ENCODE measurements at regions not wholly inside any gene's neighbourhood (a gene's known extent, or its start where the extent isn't known, plus 50 kb on each side); places are given as distances from the start of the nearest gene placed in this dataset.
"Not testable (repeated sequence)": the region's sequence is repeated elsewhere in the genome, so short reads cannot be mapped to it uniquely, and the experiment has no call there.

DNA sequence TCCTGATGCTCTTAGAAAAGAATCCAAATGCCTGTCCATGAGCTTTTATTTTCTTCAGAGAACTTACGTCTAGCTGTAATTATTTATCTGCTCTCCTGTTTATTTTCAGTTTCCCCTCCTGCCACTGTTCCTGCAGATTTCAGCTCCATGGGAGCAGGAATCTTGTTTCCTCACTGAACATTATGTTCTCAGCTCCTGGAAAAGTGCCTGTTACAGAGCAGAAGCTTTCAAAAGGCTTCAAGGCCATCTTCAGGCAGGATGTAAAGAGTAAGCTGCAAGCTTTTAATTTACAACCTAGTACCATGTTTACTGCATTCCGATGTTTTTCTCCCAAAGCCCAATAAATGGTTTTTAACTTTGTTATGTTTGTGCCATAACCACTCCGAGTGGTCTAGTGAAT lies 98.4 kb upstream of the BTG1 start:
- ATAC-seq (peak; percentile 93), DNase-seq (ENCODE audit: low spot score) (no peak)
- intact Hi-C loops (cut with DNase I), result no loop called here

GRCh38 chr12:92242907-92243306 lies 97.3 kb upstream of the BTG1 start:
- no peak for ATAC-seq
- intact Hi-C loops (cut with DNase I), result no loop called here

GRCh38 chr12:92237762-92238523 lies 92.3 kb upstream of the BTG1 start:
- DNase-seq (ENCODE audit: low spot score) (no peak), ATAC-seq (no peak)
- intact Hi-C loops (cut with DNase I), result no loop called here

More at GRCh38 chr12:92242907-92243306, 97.3 kb upstream of the BTG1 start:
- no peak for DNase-seq (ENCODE audit: low spot score)

DNA sequence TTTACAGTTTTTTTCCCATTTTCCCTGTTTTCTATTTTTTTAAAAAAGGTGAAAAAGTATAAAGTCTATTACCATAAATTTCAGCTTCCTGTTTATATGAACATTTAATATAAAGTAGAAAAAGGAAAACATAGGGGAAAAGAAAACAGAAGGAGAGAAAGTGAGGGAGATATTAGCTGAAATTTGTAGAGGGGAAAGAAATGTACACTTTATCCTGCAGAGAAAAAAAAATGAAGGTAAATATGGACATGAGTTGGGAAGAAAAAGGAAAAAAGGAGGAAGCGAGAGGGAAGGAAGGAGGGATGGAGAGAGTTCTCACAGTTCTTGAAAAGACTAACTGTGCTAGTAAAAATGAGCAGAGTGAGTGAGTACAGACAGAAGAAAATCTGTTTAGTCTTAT lies 91.6 kb upstream of the BTG1 start:
- DNase-seq (ENCODE audit: low spot score) (no peak), ATAC-seq (no peak)

GRCh38 chr12:92235703-92236472 lies 90.2 kb upstream of the BTG1 start:
- DNase-seq (ENCODE audit: low spot score), result no peak
- no peak for ATAC-seq
- intact Hi-C loops (cut with DNase I), result no loop called here

More for the DNA sequence above, 91.6 kb upstream of the BTG1 start:
- intact Hi-C loops (cut with DNase I), result no loop called here

DNA sequence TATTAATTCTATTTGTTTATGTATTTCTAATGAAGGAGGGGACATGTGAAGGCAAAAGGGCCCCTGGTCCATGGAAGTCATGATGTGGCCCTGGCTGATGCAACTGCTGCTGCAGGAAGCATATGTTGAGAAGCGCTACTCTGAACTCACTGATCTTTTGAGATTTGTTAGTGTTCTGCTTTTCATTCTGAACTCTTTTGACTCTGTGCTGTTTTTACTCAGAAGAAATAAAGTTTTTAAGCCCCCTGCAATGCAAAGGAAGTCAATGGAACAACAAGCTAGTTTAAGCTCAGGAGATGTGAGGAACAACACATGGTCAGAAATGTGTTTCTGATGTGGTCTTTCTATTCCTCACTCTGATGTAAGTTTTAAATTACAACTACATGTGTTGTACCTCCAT lies 88.9 kb upstream of the BTG1 start:
- intact Hi-C loops (cut with DNase I), result no loop called here
- no peak for DNase-seq (ENCODE audit: low spot score)
- no peak for ATAC-seq

DNA sequence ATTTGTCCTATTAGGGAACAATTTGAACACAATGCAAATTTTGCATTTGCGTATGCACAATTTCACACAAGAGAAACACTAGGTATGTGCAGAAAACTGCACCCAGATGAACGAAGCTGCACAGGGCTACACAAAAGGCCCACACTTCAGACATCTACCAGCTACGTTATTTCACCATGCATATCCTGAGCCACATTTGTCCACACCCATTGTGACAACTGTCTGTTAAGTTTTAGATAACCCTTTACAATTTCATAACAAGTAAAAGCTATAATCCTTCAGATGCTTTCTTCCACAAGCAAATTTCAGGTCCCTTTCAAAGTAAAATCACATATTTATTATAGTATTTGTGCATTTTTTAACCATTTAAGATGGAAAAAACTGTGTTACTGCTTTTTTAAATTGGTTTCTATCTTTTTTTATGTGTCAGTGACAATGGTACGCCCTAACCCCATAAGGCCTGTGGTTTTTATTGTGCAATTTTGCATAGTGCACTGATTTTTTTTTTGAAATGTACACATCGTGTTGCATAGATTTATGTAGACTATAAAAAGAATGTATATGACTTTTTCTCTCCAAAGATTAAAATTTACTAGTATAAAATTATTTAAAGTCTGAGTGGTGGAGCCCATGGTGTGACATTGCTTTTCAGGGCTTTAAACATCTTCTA lies 87.8 kb upstream of the BTG1 start:
- DNase-seq (ENCODE audit: low spot score) (no peak), ATAC-seq (no peak)
- intact Hi-C loops (cut with DNase I), result no loop called here

DNA sequence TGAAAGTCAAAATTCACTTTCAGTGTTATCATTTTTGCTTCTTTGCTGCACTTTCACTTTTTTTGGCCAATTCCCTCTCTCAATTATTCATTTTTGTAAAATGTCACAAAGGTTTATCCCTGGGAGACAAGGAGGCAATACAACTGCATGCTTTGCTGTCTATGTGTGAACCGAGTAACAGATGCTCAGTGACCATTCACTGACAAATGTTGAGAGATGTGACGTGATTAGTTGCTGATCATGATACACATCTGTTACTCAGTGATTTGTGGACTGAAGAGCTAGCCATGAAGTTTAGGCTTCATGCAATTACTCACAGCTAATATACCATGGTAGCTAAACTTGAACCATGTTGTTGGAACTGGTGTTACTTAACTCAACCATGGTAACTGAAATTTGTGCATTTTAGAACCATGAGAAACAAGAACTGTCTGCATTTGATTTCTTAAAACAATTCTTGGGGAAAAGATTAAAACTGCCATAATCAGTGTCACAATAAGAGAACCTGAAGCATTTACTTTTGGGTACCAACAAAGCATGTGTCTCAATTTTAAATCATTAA lies 86.8 kb upstream of the BTG1 start:
- peak; percentile 53 for ATAC-seq
- intact Hi-C loops (cut with DNase I); DNase-seq (ENCODE audit: low spot score): not testable (repeated sequence)

DNA sequence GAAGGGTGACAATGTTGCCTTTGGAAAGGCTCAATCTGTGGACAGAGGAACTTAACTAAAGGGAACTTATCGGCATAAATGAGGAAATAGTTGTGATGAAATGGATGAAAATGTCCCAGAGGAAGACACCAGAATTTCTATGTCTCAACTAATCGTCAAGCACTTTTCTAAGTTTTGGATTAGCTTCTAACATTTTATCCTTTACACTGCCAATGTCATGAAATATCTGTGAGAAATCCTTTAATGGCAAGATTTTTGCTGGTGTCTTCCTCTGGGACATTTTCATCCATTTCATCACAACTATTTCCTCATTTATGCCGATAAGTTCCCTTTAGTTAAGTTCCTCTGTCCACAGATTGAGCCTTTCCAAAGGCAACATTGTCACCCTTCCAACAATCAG lies 86.3 kb upstream of the BTG1 start:
- intact Hi-C loops (cut with DNase I), result not testable (repeated sequence)

DNA sequence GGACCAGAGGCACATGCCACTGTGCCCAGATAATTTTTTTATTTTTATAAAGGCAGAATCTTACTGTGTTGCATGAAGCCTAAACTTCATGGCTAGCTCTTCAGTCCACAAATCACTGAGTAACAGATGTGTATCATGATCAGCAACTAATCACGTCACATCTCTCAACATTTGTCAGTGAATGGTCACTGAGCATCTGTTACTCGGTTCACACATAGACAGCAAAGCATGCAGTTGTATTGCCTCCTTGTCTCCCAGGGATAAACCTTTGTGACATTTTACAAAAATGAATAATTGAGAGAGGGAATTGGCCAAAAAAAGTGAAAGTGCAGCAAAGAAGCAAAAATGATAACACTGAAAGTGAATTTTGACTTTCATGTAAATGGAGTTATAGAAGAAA lies 85.9 kb upstream of the BTG1 start:
- ATAC-seq, result peak; percentile 37
- DNase-seq (ENCODE audit: low spot score); intact Hi-C loops (cut with DNase I): not testable (repeated sequence)

More for the DNA sequence above, 86.3 kb upstream of the BTG1 start:
- ATAC-seq, result peak; percentile 84
- not testable (repeated sequence) for DNase-seq (ENCODE audit: low spot score)

DNA sequence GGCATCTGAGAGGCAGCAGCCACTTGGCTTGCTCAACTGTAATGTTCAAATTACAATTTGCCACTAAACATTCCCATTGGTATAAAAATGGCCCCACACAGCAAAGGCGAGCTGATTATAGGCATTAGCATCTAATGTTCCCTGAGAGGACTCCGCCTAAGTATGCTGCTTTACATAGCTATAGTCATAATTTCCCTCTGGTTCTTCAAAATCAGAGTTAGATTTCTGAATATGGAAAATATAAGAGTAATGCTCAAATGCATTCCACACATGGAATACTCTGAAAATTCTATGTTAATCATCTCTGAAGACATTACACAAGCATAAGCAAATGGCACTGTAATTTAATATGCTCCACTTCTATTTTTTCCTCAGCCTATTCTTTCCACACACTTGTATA lies 83.7 kb upstream of the BTG1 start:
- no peak for ATAC-seq
- intact Hi-C loops (cut with DNase I), result no loop called here
- DNase-seq (ENCODE audit: low spot score), result no peak

DNA sequence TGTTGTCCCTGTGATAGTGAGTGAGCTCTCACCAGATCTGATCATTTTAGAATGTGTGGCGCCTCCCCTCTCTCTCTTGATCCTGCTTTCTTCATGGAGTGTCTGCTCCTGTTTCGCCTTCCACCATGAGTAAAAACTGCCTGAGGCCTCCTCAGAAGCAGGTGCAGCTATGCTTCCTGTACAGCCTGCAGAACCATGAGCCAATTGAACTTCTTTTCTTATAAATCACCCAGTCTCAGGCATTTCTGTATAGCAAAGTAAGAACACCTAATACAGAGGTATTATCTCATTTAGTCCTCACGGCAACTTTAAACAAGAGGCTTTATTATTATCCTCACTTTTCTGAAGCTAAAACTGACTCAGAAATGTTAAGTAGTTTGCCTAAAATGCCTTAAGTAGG lies 81.3 kb upstream of the BTG1 start:
- DNase-seq (ENCODE audit: low spot score) (no peak), ATAC-seq (no peak)
- intact Hi-C loops (cut with DNase I), result no loop called here

DNA sequence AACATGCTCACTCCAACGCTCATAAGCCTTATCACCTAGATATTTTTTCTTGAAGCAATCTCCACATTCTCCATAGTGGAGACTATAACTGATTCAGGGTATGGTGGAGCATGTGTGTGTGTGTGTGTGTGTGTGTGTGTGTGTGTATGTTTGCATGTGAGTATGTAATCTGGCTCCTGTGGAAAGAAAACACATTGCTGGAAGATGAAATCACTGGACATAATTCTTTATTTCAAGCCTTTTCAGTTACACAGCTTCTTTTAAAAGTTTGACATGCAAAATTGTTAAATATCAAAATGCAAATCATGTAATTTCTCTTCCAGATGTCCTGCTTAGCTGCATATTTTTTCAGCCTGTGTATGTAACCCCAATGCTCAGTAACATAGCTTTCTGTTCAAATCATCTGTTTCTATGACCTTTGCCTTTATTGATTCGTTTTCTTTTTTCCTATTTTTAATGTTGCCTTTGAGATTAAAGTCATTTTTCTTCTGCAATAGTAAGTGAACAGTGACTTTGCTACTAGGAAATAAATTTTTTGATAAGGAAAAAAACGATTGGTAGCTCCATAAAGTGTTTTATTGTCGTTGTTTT lies 80.5 kb upstream of the BTG1 start:
- intact Hi-C loops (cut with DNase I), result no loop called here

DNA sequence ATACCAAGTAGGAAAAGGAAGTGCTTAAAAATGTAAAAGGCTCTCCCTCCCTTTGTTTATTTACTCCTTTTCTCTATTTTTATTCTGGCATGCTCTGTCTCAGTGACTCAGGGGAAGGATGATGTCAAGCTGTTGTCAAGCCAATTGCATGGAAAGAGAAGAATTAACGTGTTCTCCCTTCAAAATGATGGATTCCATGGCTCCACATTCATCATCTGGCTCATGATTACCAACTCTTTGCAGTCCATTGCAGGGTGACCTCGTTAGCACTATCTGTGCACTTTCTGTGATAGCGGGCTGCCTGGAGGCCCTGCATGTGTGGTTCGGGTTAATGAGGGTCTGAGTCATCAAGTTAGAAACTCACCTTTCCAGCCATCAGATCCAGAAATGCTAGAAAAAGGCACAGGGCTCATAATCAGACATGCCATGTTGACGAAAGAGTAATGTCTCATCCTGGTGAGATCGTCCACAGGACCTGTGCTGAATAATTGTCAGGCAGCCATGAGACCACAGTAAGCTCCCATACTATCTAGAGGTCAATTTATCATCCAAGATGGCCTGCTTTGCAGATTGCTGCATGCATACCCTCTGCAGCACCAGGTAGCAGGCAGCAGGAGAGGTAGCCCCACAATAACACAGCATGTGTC lies 79.2 kb upstream of the BTG1 start:
- ATAC-seq (no peak), DNase-seq (ENCODE audit: low spot score) (no peak)
- intact Hi-C loops (cut with DNase I), result no loop called here

More for the DNA sequence above, 80.5 kb upstream of the BTG1 start:
- DNase-seq (ENCODE audit: low spot score) (no peak), ATAC-seq (no peak)

- ATAC-seq, result no peak
- intact Hi-C loops (cut with DNase I), result no loop called here
These were observed 77.8 kb upstream of the BTG1 start for GRCh38 chr12:92223481-92223880.

DNA sequence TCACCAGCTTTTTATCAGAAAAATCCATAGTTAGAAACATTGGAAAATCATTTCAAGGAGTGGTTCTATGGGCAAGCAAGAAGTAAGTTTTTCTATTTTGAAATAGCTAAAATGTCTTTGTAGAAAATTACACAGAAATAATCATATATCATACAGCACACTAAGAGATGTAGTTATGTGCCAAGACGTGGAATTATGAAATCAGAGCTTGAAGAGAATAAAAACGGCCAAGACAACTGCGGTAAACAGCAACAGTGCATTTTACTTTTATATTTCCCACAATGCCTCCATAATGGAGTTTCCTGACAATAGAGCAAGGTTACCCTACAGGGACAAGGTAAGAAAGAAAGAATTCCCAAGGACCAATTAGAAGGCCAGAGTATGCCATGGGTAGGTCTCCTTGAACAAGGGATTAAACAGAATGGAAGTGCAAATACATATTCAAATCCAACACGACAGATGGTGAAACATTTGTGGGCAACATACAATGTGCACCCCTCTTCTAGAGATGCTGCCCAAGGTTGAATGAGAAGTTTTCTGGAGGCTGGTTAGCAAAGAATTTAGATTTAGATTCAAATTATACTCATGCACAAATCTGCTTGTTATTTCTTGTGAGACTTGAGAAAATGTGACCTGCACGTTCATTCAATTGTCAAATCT lies 76.1 kb upstream of the BTG1 start:
- no peak for DNase-seq (ENCODE audit: low spot score)
- no peak for ATAC-seq
- intact Hi-C loops (cut with DNase I), result no loop called here

More at GRCh38 chr12:92223481-92223880, 77.8 kb upstream of the BTG1 start:
- DNase-seq (ENCODE audit: low spot score), result no peak

DNA sequence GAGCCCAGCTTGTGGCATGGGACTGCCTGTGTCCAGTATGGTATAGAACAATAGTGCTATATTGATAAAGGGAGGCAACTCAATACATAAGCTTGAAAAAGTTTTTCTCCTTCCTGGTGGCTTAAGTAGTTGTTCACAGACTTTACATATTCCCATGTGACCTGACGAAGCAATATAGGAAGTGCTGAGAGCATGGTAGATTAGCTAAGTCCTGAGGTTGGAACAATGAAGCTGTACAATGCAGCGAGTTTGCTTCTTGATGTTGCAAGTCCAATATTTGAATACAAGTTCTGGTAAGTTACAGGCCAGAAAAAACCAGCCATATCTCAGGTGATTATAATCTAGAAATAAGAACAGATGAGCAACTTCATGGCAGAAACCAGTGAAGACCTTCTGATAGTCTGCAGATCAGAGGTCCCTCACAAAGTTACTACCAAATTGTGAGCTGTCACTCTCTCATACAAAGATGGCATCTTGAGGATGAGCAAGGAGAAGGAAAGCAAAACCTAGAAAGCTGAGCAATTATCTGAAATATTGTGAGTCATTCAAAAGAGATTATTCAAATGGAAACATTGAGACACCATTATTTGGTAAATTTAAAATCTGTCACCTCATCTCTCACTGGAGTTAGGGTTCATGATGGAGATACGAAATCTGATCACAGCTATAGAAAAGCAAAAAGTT lies 72.9 kb upstream of the BTG1 start:
- peak; percentile 46 for ATAC-seq
- no peak for DNase-seq (ENCODE audit: low spot score)
- intact Hi-C loops (cut with DNase I), result no loop called here

DNA sequence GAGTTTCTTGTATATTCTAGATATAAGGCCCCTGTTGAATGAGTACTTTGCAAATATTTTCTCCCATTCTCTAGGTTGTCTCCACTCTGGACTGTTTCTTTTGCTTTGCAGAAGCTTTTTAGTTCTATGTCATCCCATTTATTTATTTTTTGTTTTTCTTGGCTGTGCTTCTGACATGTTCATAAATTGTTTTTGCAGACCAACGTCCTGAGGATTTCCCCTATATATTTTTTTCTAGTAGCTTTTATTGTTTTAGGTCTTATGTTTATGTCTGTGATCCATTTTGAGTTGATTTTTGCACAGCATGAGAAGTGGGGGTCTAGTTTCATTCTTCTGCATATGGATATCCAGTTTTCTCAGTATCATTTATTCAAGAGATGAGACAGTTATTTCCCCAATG lies 70.4 kb upstream of the BTG1 start:
- ATAC-seq (no peak), DNase-seq (ENCODE audit: low spot score) (no peak)
- intact Hi-C loops (cut with DNase I), result no loop called here
